GM12801 (cell line): ENCODE measurements at regions not wholly inside any gene's neighbourhood (a gene's known extent, or its start where the extent isn't known, plus 50 kb on each side); places are given as distances from the start of the nearest gene placed in this dataset.

Source experiments
- TF ChIP-seq, protein P1 (sequence below): IDR thresholded peaks from one replicate; pipeline ENCODE4 v1.5.1; 2011; ENCODE audit warnings: control low read depth; ENCODE audit not compliant: insufficient read length; ENCODE audit errors: extremely low read depth

DNA sequence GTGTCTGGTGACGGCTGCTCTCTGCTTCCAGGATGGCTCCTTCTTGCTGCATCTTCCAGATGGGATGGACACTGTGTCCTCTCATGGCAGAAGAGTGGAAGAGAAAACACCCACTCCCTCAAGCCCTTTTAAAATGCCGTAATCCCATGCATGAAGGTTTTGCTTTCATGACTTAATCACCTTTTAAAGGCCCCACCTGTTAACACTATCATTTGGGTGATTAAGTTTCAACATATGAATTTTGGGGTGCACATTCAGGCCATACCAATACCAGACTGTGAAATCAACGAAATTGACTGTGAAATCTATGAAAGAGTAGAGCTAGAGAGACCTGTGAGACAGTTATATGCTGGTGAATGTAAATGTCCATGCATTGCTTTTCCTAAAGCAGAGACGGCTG is 374.3 kb upstream of the CHD6 start:
- TF ChIP-seq, protein P1, sequence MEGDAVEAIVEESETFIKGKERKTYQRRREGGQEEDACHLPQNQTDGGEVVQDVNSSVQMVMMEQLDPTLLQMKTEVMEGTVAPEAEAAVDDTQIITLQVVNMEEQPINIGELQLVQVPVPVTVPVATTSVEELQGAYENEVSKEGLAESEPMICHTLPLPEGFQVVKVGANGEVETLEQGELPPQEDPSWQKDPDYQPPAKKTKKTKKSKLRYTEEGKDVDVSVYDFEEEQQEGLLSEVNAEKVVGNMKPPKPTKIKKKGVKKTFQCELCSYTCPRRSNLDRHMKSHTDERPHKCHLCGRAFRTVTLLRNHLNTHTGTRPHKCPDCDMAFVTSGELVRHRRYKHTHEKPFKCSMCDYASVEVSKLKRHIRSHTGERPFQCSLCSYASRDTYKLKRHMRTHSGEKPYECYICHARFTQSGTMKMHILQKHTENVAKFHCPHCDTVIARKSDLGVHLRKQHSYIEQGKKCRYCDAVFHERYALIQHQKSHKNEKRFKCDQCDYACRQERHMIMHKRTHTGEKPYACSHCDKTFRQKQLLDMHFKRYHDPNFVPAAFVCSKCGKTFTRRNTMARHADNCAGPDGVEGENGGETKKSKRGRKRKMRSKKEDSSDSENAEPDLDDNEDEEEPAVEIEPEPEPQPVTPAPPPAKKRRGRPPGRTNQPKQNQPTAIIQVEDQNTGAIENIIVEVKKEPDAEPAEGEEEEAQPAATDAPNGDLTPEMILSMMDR: no peak

DNA sequence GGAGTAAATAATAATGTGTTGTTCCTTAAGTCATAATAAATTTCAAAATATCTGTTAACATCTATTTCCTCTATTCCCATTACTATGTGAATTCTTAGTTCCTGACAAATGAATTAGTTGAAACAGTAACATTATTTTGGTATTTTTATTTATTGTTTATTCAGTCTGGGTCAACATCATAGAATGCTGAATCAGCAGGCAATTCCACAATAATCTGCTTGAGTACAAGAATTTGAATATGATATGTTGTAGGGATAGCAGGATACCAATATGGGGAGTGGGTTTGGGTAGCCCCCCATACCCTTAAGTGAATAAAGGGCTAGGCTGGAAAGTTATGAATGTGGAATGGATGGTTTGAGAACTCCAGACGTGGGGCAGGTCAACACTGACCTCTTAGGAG is 373.2 kb upstream of the CHD6 start:
- TF ChIP-seq, protein P1: no peak

DNA sequence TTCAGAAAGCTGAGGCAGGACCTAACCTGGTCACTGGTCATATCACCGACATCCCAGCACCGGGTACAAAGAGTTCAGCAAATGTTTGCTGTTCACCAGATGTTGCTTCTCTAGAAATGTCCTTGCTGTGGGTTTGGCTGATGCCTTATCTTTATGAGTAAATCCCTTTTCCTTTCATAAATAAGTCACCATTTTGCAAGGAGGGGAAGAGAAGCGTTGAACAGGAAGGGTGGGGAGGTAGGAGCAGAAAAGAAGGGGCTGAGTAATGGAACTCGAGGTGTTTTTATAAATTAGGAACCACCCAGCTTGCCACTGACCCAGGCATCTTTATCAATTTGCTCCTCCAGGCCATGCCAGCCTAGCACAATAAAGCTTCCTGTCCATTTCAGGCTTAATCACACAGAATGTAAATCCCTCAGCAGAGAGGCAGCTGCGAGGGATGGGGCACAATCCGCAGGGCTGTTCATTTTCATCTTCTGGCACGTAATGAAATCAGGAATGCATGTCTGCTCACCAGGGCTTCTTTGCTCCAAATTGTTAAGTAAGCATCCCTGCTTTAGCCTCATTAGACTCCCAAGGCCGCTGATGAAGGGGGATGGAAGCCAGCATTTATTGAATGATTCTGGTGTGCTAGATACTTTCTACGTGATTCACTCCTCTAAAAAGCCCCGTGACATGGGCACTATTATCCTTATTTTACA is 371.9 kb upstream of the CHD6 start:
- TF ChIP-seq, protein P1: no peak

DNA sequence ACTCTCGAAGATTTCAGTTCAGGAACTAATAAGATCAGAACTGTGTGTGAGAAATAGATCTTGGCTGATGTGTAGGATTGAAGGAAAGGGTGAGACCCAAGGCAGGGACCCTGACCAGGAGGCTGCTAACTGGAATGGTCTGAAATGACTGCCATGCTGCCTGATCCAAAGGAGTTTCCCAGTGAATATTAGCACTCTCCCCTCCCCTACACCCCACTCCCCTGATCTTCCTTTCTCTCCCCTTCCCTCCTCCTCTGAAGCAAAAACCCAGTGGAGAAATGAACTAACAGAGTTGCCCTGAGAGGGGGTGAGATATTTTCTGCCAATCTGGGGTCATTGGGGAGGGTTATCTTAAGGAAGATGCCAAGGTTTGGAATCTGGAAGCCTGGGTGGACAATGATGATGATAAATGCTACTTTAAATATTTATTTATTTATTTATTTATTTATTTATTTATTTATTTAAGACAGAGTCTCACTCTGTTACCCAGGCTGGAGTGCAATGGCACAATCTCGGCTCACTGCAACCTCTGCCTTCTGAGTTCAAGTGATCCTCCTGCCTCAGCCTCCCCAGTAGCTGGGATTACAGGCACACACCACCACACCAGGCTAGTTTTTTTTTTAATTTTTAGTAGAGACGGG is 371.0 kb upstream of the CHD6 start:
- TF ChIP-seq, protein P1: no peak

DNA sequence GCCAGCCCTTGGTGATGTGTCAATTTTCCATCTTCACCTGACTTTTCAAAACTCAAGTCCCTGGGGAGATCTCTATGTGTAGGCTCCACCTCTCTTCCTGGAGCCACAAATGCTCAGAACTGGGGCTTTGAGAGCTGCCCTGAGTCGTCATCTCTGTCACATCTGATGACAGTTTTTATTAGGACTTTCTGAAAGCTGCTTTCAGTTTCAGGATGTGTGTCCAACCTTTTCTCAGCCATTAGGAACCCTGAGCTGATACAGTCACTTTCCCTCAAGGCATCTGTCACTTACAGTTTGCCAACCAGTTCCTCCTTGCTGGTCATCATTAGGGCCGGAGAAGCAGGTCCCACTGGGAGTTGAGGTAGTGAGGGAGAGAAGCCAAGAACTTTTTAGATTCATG is 365.9 kb upstream of the CHD6 start:
- TF ChIP-seq, protein P1: no peak

DNA sequence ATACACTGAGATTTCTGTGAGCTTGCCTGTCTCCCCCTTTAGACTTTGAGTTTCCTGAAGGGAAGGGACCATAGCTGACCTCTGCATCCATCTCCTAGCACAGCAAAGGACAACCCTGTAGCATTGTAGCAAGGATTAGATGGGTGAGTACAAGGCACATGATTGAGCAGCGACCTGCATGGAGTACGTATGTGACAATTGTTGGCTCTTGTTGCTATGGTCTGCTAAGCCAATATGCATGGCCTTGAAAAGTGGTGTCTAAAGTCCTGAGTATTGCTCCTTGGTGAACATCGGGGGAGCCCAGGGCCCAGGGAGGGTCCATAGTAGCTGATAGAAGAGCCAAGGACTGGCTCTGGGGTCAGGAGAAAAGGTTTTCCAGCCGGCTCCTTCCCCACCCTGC is 365.0 kb upstream of the CHD6 start:
- TF ChIP-seq, protein P1: no peak

DNA sequence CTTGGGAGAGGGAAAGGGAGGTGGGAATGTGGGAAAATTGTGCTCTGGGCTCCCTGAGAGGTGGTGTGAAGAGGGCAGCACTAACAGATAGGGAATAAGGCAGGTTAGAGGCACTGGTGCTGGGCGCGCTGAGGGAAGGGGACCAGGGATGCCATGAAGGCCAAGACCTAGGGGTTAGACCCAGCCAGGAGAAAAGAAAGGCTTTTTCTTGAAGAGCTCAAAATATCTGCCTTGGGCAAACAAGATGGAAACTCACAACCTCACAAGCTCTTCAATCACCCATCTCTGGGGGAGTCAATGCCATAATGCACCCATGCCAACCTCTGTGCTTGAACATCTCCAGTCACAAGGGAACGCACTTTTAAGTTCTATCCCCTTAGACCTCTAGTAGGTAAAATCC is 363.6 kb upstream of the CHD6 start:
- TF ChIP-seq, protein P1: no peak
